Urothelium cell line (cell line): ENCODE measurements at regions not wholly inside any gene's neighbourhood (a gene's known extent, or its start where the extent isn't known, plus 50 kb on each side); places are given as distances from the start of the nearest gene placed in this dataset.

Source experiments
- DNase-seq: peaks from one replicate; pipeline ENCODE4 v3.0.0; 2011; ENCODE audit warnings: low spot score, mixed read lengths
- FAIRE-seq: peaks from 2 replicates; lab custom pipeline; 2011; peaks lifted over from hg19 to GRCh38; lab: Jason Lieb, UNC

DNA sequence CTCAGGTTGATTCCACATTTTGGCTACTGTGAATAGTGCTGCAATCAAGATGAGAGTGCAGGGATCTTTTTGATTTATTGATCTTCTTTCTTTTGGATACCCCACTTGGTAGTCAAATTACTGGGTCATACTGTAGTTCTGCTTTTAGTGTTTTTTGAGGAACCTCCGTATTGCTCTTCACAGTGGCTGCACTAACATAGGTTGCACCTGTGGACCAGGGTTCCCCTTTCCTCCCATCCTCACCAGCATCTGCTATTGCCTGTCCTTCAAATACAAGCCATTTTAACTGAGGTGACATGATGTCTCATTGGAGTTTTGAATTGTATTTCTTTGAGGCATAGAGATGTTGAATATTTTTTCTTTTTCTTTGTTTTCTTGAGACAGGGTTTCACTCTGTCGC, 152.5 kb upstream of the TMEM132C start:
- FAIRE-seq, result no peak
- no peak for DNase-seq

DNA sequence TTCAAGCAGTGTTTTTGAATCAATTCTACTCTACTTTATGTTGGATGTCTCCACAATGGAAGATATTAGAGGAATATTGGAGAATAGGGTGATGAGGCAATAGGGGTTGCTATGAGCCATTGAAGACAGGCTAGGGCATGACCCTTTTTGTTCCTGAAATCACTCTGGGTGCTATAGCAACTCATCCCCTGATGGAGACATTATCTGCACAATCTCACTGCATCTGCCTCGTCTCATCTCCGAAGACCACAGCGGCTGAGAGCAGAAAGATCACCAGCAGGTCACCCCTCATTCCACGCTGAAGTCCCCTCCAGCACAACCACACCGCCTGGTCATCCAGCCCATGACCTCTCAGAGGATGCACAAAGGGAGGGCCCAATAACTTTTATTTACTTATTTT, 150.4 kb upstream of the TMEM132C start:
- no peak for FAIRE-seq
- no peak for DNase-seq

GRCh38 chr12:128120035-128120434, 146.9 kb upstream of the TMEM132C start:
- DNase-seq (no peak), FAIRE-seq (no peak)

GRCh38 chr12:128121424-128121823, 145.5 kb upstream of the TMEM132C start:
- FAIRE-seq, result no peak
- no peak for DNase-seq

- FAIRE-seq, result no peak
- DNase-seq, result no peak
Observed at GRCh38 chr12:128123096-128123495, 143.9 kb upstream of the TMEM132C start.

DNA sequence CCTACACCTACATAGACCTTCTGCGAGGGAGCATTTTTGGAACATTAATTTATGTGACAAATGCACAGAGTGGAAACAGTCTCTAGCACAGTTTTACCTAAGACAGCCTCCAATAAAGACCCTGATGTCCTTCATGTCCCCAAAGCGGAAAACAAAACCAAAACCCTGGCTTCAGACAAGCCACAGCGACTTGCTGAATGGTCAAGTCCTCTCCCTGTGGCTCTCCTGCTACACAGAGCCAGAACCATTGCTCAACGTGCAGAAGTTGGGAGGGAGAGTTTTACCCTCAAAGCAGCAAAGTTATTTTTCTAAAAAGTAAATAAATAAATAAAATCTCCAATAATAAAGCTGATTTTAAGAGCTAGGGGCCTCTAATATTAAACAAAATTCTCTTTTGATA, 135.0 kb upstream of the TMEM132C start:
- FAIRE-seq (no peak), DNase-seq (no peak)

DNA sequence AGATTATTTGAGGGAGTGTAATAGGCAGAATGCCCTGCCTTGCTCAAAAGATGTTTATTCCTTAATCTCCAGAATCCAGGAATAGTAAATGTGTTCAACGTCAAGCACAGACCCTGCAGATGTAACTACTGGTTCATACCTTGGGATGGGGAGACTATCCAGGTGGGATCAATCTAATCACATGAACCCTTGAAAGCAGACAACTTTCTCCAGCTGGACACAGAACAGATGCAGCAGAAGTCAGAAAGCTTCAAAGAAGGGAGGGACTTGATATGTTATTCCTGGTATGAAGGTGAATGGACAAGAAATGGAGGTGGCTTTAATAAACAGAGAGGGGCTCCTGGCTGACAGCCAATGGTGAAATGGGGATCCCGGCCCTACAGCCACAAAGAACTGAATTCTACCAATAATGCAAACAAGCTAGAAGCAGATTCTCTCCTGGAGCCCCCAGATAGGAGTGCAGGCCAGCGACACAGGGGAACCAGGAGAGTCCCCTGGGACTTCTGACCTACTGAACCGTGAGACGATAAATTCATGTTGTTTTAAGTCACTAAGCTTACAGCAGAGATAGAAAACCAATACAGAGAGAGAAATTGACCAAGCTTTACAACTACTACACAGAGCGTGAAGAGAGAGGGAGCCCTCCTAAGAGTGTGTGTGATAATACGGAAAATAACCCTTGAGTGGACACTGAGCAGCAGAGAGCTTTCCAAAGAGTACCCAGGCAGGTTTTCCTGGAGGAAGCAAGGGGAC, 133.5 kb upstream of the TMEM132C start:
- FAIRE-seq (no peak), DNase-seq (no peak)

- FAIRE-seq (no peak), DNase-seq (no peak)
Observed at GRCh38 chr12:128137140-128137539, 129.8 kb upstream of the TMEM132C start.

DNA sequence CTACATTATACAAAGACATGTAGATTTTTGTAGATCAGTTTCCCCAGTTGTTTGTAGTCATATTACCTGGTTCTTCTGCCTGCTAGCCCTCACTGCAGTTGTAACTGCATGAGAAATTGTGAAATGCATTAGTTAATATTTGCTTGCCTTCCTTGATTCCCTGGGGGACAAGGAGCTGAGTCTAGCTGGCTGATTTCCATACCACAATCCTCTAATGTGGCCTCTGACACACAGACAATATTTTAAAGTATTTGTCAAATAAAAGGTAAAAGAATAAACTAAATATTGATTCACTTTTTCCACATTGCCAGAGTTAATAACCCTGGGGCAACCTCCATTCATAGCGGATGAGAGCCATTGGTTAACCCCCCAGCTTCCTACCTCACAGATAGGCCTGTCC, 128.8 kb upstream of the TMEM132C start:
- DNase-seq (peak; percentile 25), FAIRE-seq (peak; percentile 9)

- FAIRE-seq (no peak), DNase-seq (peak; percentile 61)
Observed at GRCh38 chr12:128140551-128140950, 126.4 kb upstream of the TMEM132C start.

DNA sequence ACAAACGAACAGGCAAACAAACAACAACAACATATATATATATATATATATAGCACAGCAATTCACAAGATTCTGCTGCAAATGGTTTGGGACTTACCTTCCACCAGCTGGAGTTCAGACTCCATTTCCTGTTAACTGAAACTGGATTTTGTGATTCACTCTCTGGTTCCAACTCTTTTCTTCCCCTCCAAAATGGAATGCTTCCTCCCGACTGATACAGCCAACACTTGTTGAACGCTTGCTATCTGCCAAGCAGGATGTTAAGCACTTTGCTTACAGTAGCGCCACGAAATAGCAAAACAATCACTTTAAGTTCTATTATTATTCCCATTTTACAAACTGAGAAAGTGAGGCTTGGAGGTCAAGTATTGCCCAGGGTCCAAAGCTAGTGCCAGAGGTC, 116.0 kb upstream of the TMEM132C start:
- no peak for FAIRE-seq
- no peak for DNase-seq

DNA sequence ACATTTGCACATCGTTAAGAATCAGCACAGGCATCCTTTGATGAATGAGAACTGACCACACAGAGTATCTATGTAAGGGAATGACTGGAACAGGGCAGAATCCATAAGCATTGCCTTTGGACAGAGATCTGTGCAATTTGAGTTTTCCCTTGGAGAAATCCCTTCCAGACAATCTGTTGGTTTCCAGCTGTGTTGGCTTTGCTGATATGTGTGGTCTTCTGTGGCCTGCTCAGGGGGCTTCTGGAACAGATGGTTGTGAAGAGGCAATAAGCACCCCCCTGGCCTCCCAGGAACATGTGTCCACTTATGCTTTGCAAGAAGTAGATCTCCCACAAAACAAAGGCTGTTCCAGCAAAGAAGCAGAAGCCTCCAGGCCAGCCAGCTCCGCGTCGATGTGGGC, 111.4 kb upstream of the TMEM132C start:
- FAIRE-seq (no peak), DNase-seq (no peak)

DNA sequence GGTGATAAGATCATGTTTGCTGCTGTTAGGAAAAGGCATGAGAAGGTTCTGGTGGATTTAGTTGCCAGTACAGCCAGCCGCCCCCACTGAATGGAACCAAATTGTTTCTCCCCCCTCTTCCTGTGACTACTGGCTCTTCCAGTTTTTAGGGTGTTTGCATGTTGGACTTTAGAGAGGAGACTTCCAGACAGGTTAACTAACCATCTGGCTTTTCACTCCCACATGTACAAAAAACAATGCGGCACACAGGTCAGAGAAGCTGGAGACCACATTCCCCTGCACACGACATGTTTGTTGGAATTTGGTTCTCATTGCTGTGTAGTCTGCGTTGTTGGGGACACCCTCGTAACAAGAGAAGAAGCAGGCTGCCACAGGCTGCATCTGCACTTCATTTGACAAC, 103.9 kb upstream of the TMEM132C start:
- DNase-seq, result no peak
- FAIRE-seq, result no peak

- FAIRE-seq, result no peak
- DNase-seq, result no peak
Observed at GRCh38 chr12:128164533-128164932, 102.4 kb upstream of the TMEM132C start.

GRCh38 chr12:128165387-128165786, 101.6 kb upstream of the TMEM132C start:
- DNase-seq, result no peak
- FAIRE-seq, result no peak

- no peak for DNase-seq
- FAIRE-seq, result no peak
Observed at GRCh38 chr12:128168273-128168672, 98.7 kb upstream of the TMEM132C start.

DNA sequence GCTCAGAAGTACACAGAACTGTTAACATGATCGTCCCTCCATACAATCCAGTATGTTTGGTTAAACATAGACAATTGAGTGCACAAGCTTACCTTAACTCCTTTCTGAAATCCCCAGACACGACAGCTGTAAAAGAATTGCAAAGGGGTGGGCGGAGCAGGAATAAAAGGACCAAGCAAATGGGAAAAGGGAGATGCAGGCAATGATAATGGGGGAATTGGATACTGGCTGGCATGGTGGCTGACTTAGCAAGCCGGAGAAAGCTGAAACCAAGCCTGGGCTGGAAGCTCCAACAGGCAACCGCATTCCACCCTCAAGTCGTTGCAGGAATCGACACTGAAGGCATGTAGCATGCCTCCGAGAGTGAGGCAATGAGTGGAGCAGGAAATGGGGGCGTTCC, 96.8 kb upstream of the TMEM132C start:
- DNase-seq (no peak), FAIRE-seq (no peak)

- FAIRE-seq (no peak), DNase-seq (no peak)
Observed at GRCh38 chr12:128178565-128178964, 88.4 kb upstream of the TMEM132C start.

DNA sequence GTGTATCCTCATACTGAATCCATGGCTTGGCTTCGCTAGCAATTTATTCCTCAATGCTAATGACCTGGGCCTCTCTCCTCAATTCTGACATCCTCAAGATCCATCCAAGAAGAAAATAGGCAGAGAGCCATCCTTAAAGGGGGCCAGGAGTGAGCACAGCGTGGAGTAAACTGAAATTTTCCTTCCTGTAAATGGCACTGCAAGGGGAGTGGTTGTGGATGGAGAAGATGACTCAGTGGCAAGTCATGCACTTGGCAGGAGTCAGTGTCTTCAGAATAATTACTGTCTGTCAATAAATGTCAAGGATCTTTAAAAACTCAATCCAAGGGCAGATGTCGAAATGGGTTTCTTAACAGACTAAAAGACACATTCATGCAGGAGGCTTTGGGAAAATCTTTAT, 88.0 kb upstream of the TMEM132C start:
- FAIRE-seq (peak; percentile 76), DNase-seq (peak; percentile 70)

GRCh38 chr12:128180166-128180565, 86.8 kb upstream of the TMEM132C start:
- FAIRE-seq, result no peak
- DNase-seq, result no peak

DNA sequence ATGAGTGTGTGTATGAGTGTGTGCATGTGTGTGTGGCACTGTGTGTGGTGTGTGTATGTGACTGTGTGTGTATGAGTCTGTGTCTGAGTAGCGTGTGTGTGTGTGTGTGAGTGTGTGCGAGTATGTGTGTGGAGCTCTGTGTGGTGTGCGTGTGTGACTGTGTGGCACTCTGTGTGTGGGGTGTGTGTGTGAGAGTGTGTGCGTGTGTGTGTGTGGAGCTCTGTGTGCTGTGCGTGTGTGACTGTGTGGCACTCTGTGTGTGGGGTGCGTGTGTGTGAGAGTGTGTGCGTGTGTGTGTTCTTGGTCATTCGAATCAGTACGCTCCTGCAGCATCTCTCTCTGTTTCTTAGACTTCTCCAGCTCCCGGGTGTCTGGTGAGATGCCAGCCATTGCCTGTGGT, 76.9 kb upstream of the TMEM132C start:
- DNase-seq (no peak), FAIRE-seq (no peak)

DNA sequence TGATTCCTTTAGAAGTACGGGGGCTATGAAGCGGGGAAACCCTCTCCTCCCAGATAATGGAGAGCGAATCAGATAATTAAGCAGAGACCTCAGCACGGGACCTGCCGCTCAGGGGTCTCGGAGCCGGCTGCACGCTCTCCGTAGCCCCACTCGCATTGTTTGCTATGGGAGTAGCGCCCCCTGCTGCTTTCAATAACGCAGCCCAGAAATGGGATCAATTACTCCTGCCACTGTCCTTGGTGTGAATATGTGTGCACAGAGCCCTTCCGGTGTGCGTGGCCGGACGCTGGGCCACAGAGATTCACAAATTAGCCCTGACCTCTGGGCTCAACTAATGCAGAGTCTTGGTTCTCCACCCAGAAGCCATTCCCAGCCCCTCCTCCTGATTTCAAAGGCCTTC, 76.4 kb upstream of the TMEM132C start:
- FAIRE-seq (no peak), DNase-seq (peak; percentile 57)

- FAIRE-seq (no peak), DNase-seq (no peak)
Observed at GRCh38 chr12:128191380-128191779, 75.6 kb upstream of the TMEM132C start.
